Stomach smooth muscle (tissue), 2 donors: ENCODE measurements at regions not wholly inside any gene's neighbourhood (a gene's known extent, or its start where the extent isn't known, plus 50 kb on each side); places are given as distances from the start of the nearest gene placed in this dataset.

Experiments used
- H3K27ac ChIP-seq: one replicate; pipeline ENCODE4 v1.7.0; 2013; ENCODE audit warnings: mild to moderate bottlenecking, low read length, inconsistent platforms
- H3K27me3 ChIP-seq, 2 donors: one replicate each; pipeline ENCODE4 v1.7.0; 2013; ENCODE audit warnings: low read length in 2 of 2; ENCODE audit not compliant: insufficient read depth in 2 of 2, control insufficient read depth in 1 of 2
- H3K36me3 ChIP-seq, 2 donors: one replicate each; pipeline ENCODE4 v1.7.0; 2013; ENCODE audit warnings: low read length in 2 of 2; ENCODE audit not compliant: control insufficient read depth in 2 of 2, insufficient read depth in 2 of 2
- H3K4me1 ChIP-seq: one replicate; pipeline ENCODE4 v1.7.0; 2013; ENCODE audit warnings: low read length; ENCODE audit not compliant: control insufficient read depth, insufficient read depth
- H3K4me3 ChIP-seq, 2 donors: one replicate each; pipeline ENCODE4 v1.7.0; 2013; ENCODE audit warnings: low read length in 2 of 2
- H3K9ac ChIP-seq, 2 donors: one replicate each; pipeline ENCODE4 v1.7.0; 2013; ENCODE audit warnings: low read length in 2 of 2, mild to moderate bottlenecking in 1 of 2
- H3K9me3 ChIP-seq, 2 donors: one replicate each; pipeline ENCODE4 v1.7.0; 2013; ENCODE audit warnings: low read length in 2 of 2; ENCODE audit not compliant: control insufficient read depth in 2 of 2
- donor health status: healthy.
- donor health status: Pancreatic carcinoma.

DNA sequence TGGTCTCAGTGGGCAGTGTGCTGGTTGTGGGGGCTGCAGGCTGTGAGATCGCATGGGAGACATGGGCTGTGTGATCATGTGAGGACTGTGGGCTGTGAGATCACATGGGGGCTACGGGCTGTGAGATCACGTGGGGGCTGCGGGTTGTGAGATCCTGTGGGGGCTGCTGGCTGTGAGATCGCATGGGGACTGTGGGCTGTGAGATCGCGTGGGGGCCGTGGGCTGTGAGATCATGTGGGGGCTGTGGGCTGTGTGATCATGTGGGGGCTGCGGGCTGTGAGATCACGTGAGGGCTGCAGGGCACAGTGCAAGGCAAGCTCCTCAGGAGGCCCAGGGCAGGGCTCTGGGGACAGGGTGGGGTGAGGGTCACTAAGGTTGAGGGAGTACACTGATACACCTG lies 140.5 kb upstream of the CST7 start:
- no peaks in the 10 kb centered on the region for H3K36me3 ChIP-seq
- no peak overlapping the region for H3K27ac ChIP-seq
- H3K27me3 ChIP-seq = peaks cover 0 to 2% of the 10 kb centered on the region in 2 donors
- no peaks in the 10 kb centered on the region for H3K9me3 ChIP-seq
- no peak overlapping the region for H3K4me3 ChIP-seq
- no peak overlapping the region for H3K9ac ChIP-seq
- H3K4me1 ChIP-seq = no peaks in the 10 kb centered on the region

DNA sequence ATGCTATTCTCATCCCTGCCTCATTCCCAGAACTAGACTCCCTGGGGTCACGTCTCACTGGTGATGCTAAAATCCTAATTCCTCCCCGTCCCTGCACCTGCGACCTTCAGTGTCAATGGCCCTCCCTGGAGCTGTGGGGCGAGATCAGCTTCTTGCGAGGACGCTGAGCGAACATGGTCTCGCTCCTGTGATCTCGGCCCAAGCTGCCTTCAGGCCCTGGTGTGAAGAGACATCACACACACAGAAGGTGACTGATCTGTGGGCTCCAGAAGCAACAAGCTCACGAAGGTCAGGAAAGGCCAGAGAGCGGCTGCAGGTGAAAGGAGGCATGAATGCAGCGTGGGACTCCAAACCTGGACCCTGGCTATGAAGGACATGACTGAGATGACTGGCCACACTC lies 139.5 kb upstream of the CST7 start:
- Histone ChIP-seq H3K36me3 (no peaks in the 10 kb centered on the region), H3K4me1 (no peaks in the 10 kb centered on the region), H3K27ac (no peak overlapping the region), H3K27me3 (peaks cover 0 to 2% of the 10 kb centered on the region in 2 donors), H3K9ac (no peak overlapping the region), H3K4me3 (no peak overlapping the region), H3K9me3 (no peaks in the 10 kb centered on the region)

DNA sequence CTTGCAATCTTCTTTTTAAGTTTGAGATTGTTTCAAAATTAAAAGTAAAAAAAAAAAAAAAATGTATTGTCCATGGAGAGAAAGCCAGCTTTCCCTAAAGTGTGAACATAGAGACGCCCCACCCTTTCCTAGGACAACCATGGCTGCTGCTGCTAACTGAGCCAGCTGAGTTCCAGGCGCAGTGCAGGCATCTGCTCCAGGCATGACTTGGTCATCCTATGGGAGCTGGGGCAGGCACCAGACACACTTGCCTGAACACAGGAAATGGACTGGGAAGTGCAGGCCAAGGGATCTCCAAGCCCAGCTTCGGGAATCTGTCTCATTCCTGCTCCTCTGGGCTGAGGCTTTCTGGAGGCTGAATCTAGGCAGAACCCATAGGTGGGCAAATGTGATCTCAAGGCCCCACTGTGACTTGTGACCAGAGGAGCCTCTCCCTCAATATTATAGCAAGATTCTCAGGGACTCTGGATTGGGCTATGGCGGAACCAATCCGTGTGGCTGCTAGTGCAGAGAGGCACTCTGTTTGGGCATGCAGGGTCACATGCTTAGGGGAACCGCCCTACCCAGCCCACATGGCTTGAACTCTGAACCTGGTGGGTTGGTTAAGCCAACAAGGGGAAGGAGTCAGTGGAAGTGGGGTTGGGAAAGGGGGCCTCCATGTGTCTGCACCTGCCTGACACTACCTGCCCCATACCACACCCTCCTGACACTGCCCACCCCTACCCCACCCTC lies 138.2 kb upstream of the CST7 start:
- no peak overlapping the region for H3K9ac ChIP-seq
- no peaks in the 10 kb centered on the region for H3K36me3 ChIP-seq
- no peak overlapping the region for H3K27ac ChIP-seq
- H3K9me3 ChIP-seq = no peaks in the 10 kb centered on the region
- peaks cover 0 to 4% of the 10 kb centered on the region in 2 donors for H3K27me3 ChIP-seq
- H3K4me3 ChIP-seq = no peak overlapping the region
- no peaks in the 10 kb centered on the region for H3K4me1 ChIP-seq

GRCh38 chr20:24812373-24812772 lies 136.7 kb upstream of the CST7 start:
- Histone ChIP-seq H3K36me3 (no peaks in the 10 kb centered on the region), H3K4me1 (no peaks in the 10 kb centered on the region), H3K27ac (no peak overlapping the region), H3K4me3 (no peak overlapping the region), H3K9ac (no peak overlapping the region), H3K9me3 (no peaks in the 10 kb centered on the region), H3K27me3 (peaks cover 0 to 4% of the 10 kb centered on the region in 2 donors)

GRCh38 chr20:24813080-24813479 lies 136.0 kb upstream of the CST7 start:
- no peaks in the 10 kb centered on the region for H3K9me3 ChIP-seq
- H3K27ac ChIP-seq = no peak overlapping the region
- H3K27me3 ChIP-seq = peaks cover 0 to 4% of the 10 kb centered on the region in 2 donors
- no peaks in the 10 kb centered on the region for H3K36me3 ChIP-seq
- no peak overlapping the region for H3K9ac ChIP-seq
- H3K4me3 ChIP-seq = no peak overlapping the region
- no peaks in the 10 kb centered on the region for H3K4me1 ChIP-seq

DNA sequence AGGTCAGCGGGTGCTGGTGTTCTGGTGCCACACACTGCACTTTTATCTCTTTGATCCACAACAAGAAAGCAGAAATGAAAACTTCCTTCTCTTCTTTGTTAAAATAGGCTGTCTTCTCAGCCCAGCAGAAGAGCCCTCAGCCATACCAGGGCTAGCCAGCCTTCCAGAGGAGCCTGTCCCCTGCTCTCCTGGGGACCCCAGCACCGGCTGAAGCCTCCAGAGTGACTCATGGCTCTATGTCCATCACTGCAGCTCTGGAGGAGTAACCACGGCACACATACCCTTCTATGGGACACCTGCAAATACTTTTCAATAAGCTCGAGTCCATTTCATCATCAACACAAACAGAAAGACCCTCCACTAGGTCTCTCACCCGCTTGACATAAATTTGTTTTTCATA lies 135.6 kb upstream of the CST7 start:
- Histone ChIP-seq H3K27me3 (peaks cover 0 to 4% of the 10 kb centered on the region in 2 donors), H3K9ac (no peak overlapping the region), H3K4me3 (no peak overlapping the region), H3K27ac (no peak overlapping the region), H3K4me1 (no peaks in the 10 kb centered on the region), H3K9me3 (no peaks in the 10 kb centered on the region), H3K36me3 (no peaks in the 10 kb centered on the region)

- Histone ChIP-seq H3K27me3 (peaks cover 0 to 4% of the 10 kb centered on the region in 2 donors), H3K4me1 (no peaks in the 10 kb centered on the region), H3K27ac (no peak overlapping the region), H3K9ac (no peak overlapping the region), H3K9me3 (no peaks in the 10 kb centered on the region), H3K36me3 (no peaks in the 10 kb centered on the region), H3K4me3 (no peak overlapping the region)
These were observed 135.1 kb upstream of the CST7 start for GRCh38 chr20:24813936-24814335.

DNA sequence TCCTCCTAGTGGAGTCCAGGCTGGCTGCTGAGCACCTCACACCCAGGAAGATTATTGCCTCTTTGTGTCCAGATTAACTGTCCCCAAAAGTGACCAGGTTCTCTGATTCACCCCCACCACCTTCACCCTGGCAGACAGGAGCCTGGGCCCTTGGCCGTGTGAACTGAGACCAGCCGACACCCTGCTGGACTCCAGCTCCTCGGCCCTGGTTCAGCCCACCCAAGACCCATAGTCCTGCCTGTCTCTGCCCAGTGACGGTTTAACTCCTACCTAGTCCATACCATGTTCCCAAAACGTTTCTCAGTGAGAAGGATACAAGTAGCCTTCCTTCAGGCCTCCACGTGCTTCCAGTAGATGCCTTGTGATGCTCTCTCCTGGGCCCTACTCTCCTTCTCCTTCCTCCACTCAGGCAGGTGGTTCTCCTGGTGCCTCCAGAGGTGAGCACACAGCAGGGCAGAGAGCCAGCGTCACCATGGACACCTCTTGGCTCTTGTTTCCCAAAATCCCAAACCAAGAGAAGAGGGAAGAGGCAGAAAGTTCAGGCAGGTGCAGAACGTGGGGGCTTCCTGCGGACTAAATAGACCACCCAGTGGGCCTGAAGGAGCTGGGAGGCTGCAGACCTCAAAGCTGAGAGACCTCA lies 134.4 kb upstream of the CST7 start:
- Histone ChIP-seq H3K4me1 (no peaks in the 10 kb centered on the region), H3K27ac (no peak overlapping the region), H3K27me3 (peaks cover 0 to 2% of the 10 kb centered on the region in 2 donors), H3K4me3 (no peak overlapping the region), H3K36me3 (no peaks in the 10 kb centered on the region), H3K9ac (no peak overlapping the region), H3K9me3 (peaks cover 0 to 3% of the 10 kb centered on the region in 2 donors)

DNA sequence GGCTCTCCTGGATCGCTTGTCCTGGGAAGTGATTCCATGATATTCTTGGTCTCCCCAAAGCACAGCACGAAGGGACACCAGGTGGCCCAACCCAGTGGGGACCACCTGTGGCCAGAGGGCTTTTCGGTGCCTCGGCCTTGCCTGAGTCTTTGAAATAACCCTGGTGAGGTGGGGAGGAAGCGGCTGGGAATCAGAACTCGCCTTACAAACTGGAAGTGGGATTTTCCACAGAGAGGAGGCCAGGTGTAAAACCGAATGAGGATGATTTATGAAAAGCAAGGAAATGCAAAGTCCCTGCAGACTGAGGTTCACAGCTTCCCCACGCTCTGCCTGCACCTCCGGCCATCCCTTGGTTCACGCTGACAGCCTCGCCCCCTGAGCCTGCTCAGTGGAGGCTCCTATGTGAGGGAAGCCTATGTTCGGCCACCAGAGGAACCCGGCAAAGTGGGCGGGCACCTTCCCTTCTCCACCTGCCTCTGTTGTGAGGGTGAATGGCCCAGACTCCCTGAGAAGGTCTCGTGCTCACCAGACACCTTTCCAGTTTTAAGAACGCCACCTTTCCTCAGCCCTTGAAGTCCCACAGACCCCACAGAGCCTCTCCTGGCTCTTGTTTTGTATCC lies 133.8 kb upstream of the CST7 start:
- Histone ChIP-seq H3K9me3 (peaks cover 0 to 6% of the 10 kb centered on the region in 2 donors), H3K27me3 (peaks cover 0 to 2% of the 10 kb centered on the region in 2 donors)

DNA sequence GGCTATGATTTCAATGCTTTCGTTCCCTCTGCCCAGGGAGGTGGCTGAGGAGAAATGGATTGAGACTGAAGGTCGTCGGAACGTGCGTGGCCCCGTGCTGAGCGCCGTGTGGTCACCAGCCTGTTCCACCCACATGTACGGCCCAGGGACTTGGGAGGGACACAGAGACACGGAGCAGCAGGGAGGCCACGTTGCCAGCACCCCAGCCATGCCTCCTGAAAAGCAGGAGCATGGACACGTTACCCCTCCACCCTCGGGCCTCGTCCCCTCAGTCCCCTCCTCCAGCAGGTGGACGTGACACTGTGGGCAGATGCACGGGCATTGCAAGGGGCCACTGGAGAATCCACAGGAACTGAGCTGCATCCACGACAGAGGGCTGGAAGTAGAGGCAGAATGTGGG lies 133.1 kb upstream of the CST7 start:
- H3K4me3 ChIP-seq = no peak overlapping the region
- no peaks in the 10 kb centered on the region for H3K4me1 ChIP-seq
- H3K36me3 ChIP-seq = no peaks in the 10 kb centered on the region
- H3K9ac ChIP-seq = no peak overlapping the region
- peaks cover 0 to 2% of the 10 kb centered on the region in 2 donors for H3K27me3 ChIP-seq
- no peak overlapping the region for H3K27ac ChIP-seq
- H3K9me3 ChIP-seq = peaks cover 0 to 6% of the 10 kb centered on the region in 2 donors

More for the DNA sequence above, 133.8 kb upstream of the CST7 start:
- no peaks in the 10 kb centered on the region for H3K4me1 ChIP-seq
- no peak overlapping the region for H3K9ac ChIP-seq
- H3K4me3 ChIP-seq = no peak overlapping the region
- no peak overlapping the region for H3K27ac ChIP-seq
- no peaks in the 10 kb centered on the region for H3K36me3 ChIP-seq

DNA sequence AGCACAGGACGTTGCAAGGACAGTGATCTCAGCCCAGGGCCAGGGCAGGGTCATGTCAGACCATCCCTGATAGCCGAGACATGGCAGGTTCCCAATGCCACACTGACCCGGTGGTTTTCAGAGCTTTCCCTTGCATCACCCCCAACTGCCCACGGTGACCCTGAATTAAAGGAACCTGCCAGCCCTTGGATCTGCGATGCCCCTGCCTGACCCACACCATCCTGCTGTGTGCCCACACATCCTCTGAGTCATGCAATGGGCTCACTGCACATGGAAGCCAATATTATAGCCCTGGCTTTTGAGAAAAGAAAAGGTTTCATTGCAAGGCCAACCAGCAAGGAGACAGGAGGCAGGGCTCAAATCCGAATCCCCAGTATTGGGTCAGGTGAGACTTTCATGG lies 132.6 kb upstream of the CST7 start:
- Histone ChIP-seq H3K4me3 (no peak overlapping the region), H3K27me3 (peaks cover 0 to 2% of the 10 kb centered on the region in 2 donors), H3K27ac (no peak overlapping the region), H3K9ac (no peak overlapping the region), H3K4me1 (no peaks in the 10 kb centered on the region), H3K9me3 (peaks cover 0 to 6% of the 10 kb centered on the region in 2 donors), H3K36me3 (no peaks in the 10 kb centered on the region)
